ENCODE measurements at regions not wholly inside any gene's neighbourhood (a gene's known extent, or its start where the extent isn't known, plus 50 kb on each side); places are given as distances from the start of the nearest gene placed in this dataset.

- peaks cover 2% of the 10 kb centered on the region for H3K27me3 Mint-ChIP-seq (ENCODE audit: unreplicated experiment)
- DNase-seq (ENCODE audit: low spot score), result no peak
- no peaks in the 10 kb centered on the region for H3K36me3 Mint-ChIP-seq (ENCODE audit: low read depth, unreplicated experiment)
- no peak overlapping the region for H3K4me3 Mint-ChIP-seq (ENCODE audit: unreplicated experiment)
- H3K9me3 Mint-ChIP-seq (ENCODE audit: unreplicated experiment), result no peaks in the 10 kb centered on the region
- H3K27ac Mint-ChIP-seq (ENCODE audit: unreplicated experiment), result no peak overlapping the region
- no peak for TF ChIP-seq CTCF (IDR thresholded peaks at IDR 0.05; ENCODE audit: unreplicated experiment)
- H3K4me1 Mint-ChIP-seq (ENCODE audit: unreplicated experiment), result no peaks in the 10 kb centered on the region
Measured at GRCh38 chr13:37316935-37317334, 211.5 kb upstream of the CSNK1A1L start.

GRCh38 chr13:37313372-37313771, 207.9 kb upstream of the CSNK1A1L start:
- no peak overlapping the region for H3K27ac Mint-ChIP-seq (ENCODE audit: unreplicated experiment)
- TF ChIP-seq CTCF (IDR thresholded peaks at IDR 0.05; ENCODE audit: unreplicated experiment), result no peak
- H3K36me3 Mint-ChIP-seq (ENCODE audit: low read depth, unreplicated experiment), result no peaks in the 10 kb centered on the region
- no peaks in the 10 kb centered on the region for H3K27me3 Mint-ChIP-seq (ENCODE audit: unreplicated experiment)
- H3K9me3 Mint-ChIP-seq (ENCODE audit: unreplicated experiment), result no peaks in the 10 kb centered on the region
- H3K4me1 Mint-ChIP-seq (ENCODE audit: unreplicated experiment), result no peaks in the 10 kb centered on the region
- H3K4me3 Mint-ChIP-seq (ENCODE audit: unreplicated experiment), result no peak overlapping the region
- no peak for DNase-seq (ENCODE audit: low spot score)

- H3K9me3 Mint-ChIP-seq (ENCODE audit: unreplicated experiment), result no peaks in the 10 kb centered on the region
- no peaks in the 10 kb centered on the region for H3K27me3 Mint-ChIP-seq (ENCODE audit: unreplicated experiment)
- no peaks in the 10 kb centered on the region for H3K36me3 Mint-ChIP-seq (ENCODE audit: low read depth, unreplicated experiment)
- TF ChIP-seq CTCF (IDR thresholded peaks at IDR 0.05; ENCODE audit: unreplicated experiment), result no peak
- no peak overlapping the region for H3K4me3 Mint-ChIP-seq (ENCODE audit: unreplicated experiment)
- no peaks in the 10 kb centered on the region for H3K4me1 Mint-ChIP-seq (ENCODE audit: unreplicated experiment)
- DNase-seq (ENCODE audit: low spot score), result no peak
- H3K27ac Mint-ChIP-seq (ENCODE audit: unreplicated experiment), result no peak overlapping the region
Measured at GRCh38 chr13:37306778-37307544, 201.5 kb upstream of the CSNK1A1L start.

- no peaks in the 10 kb centered on the region for H3K4me1 Mint-ChIP-seq (ENCODE audit: unreplicated experiment)
- H3K4me3 Mint-ChIP-seq (ENCODE audit: unreplicated experiment), result no peak overlapping the region
- H3K27me3 Mint-ChIP-seq (ENCODE audit: unreplicated experiment), result no peaks in the 10 kb centered on the region
- DNase-seq (ENCODE audit: low spot score), result no peak
- no peaks in the 10 kb centered on the region for H3K36me3 Mint-ChIP-seq (ENCODE audit: low read depth, unreplicated experiment)
- H3K9me3 Mint-ChIP-seq (ENCODE audit: unreplicated experiment), result no peaks in the 10 kb centered on the region
- TF ChIP-seq CTCF (IDR thresholded peaks at IDR 0.05; ENCODE audit: unreplicated experiment), result no peak
- H3K27ac Mint-ChIP-seq (ENCODE audit: unreplicated experiment), result no peak overlapping the region
Measured at GRCh38 chr13:37303606-37304005, 198.1 kb upstream of the CSNK1A1L start.

- Mint-ChIP-seq H3K9me3 (ENCODE audit: unreplicated experiment) (no peaks in the 10 kb centered on the region), H3K4me3 (ENCODE audit: unreplicated experiment) (no peak overlapping the region), H3K27me3 (ENCODE audit: unreplicated experiment) (no peaks in the 10 kb centered on the region), H3K36me3 (ENCODE audit: low read depth, unreplicated experiment) (no peaks in the 10 kb centered on the region), H3K27ac (ENCODE audit: unreplicated experiment) (no peak overlapping the region), H3K4me1 (ENCODE audit: unreplicated experiment) (no peaks in the 10 kb centered on the region)
- no peak for TF ChIP-seq CTCF (IDR thresholded peaks at IDR 0.05; ENCODE audit: unreplicated experiment)
- DNase-seq (ENCODE audit: low spot score), result no peak
Measured at GRCh38 chr13:37302686-37303085, 197.2 kb upstream of the CSNK1A1L start.

Measured in endothelial cell (in vitro differentiated cells).